Prostate gland (tissue), 2 donors: ENCODE measurements at regions not wholly inside any gene's neighbourhood (a gene's known extent, or its start where the extent isn't known, plus 50 kb on each side); places are given as distances from the start of the nearest gene placed in this dataset.
"Not testable (repeated sequence)": the region's sequence is repeated elsewhere in the genome, so short reads cannot be mapped to it uniquely, and the experiment has no call there.

Experiments
- DNase-seq: peaks from one replicate; pipeline ENCODE4 v3.0.0-alpha.2; 2019; ENCODE audit warnings: low spot score
- H3K27ac ChIP-seq, 2 donors: fragments of 200-600 bp; sonication (generic); 2 replicates each; pipeline ENCODE4 v1.5.1; 2017 to 2019
- H3K27me3 ChIP-seq: fragments of 200-600 bp; sonication (generic); replicated peaks from 2 replicates; pipeline ENCODE4 v1.5.1; 2019; ENCODE audit not compliant: insufficient read depth
- H3K36me3 ChIP-seq, 2 donors: fragments of 200-600 bp; sonication (generic); 1 replicate in 1 of 2; 2 replicates in 1 of 2; pipeline versions ENCODE4 v1.5.1 to v1.8.1; 2017 to 2019
- H3K4me1 ChIP-seq: fragments of 200-600 bp; sonication (generic); replicated peaks from 2 replicates; pipeline ENCODE4 v1.5.1; 2019
- H3K4me3 ChIP-seq, 2 donors: fragments of 200-600 bp; sonication (generic); 2 replicates each; pipeline ENCODE4 v1.5.1; 2017 to 2019
- H3K9me3 ChIP-seq: fragments of 200-600 bp; sonication (generic); 2 replicates; pipeline ENCODE4 v1.5.1; 2017
- CTCF ChIP-seq, 4 experiments: fragments of 200-600 bp in 2 of 4; fragments of 450-650 bp in 2 of 4; sonication (generic) in 2 of 4; IDR thresholded peaks; 1 replicate in 3 of 4; 2 replicates in 1 of 4; pipeline ENCODE4 v1.5.1; 2016 to 2019; ENCODE audit warnings: antibody characterized with exemption in 4 of 4, mild to moderate bottlenecking in 2 of 4, moderate library complexity in 2 of 4
- POLR2A ChIP-seq: fragments of 450-650 bp; IDR thresholded peaks from one replicate; pipeline ENCODE4 v1.6.1; 2016; ENCODE audit warnings: antibody characterized with exemption, mild to moderate bottlenecking
- POLR2AphosphoS5 ChIP-seq: sonication (generic); formaldehyde crosslinking; IDR thresholded peaks from one replicate; pipeline ENCODE4 v1.6.1; 2017; ENCODE audit warnings: antibody characterized with exemption
- WGBS: methylation state at CpG from one replicate; pipeline ENCODE4 v1.1.5; 2018; 5-methylcytosine and 5-hydroxymethylcytosine counted together
- intact Hi-C: fragments of 100-400 bp; cut with DNase I; formaldehyde crosslinking; loops from one replicate; pipeline ENCODE4 v1.14.2; 2022

DNA sequence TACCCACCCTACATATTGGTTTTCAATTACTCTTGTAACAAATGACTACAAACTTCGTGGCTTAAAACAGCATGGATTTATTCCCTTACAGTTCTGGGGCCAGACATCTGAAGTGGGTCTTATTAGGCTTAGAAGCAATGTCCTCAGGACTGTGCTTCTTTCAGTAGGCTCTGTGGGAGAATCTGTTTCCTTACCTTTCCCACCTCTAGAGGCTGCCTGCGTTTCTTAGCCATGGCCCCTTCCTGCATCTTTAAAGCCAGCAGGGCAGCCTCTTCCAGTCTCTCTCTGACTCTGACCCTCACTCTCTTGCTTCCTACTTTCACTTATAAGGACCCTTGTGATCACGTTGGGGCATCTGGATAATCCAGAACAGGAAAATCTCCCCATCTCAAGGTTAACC lies 252.5 kb upstream of the PGRMC2 start:
- WGBS = 73% methylated on average over 3 of the region's 3 CpGs
- no peak overlapping the region for H3K4me3 ChIP-seq
- no peaks in the 10 kb centered on the region for H3K36me3 ChIP-seq
- intact Hi-C loops = no loop called here
- no peaks in the 10 kb centered on the region for H3K27me3 ChIP-seq
- H3K4me1 ChIP-seq = no peaks in the 10 kb centered on the region
- no peaks in the 10 kb centered on the region for H3K9me3 ChIP-seq
- no peak overlapping the region for H3K27ac ChIP-seq
- DNase-seq = no peak
- TF ChIP-seq POLR2A (no peak), POLR2AphosphoS5 (no peak), CTCF (IDR thresholded peaks at IDR 0.05) (no peak)

GRCh38 chr4:128538111-128538882 lies 250.7 kb upstream of the PGRMC2 start:
- WGBS = 92% methylated on average over 13 of the region's 13 CpGs
- no peak overlapping the region for H3K27ac ChIP-seq
- no peaks in the 10 kb centered on the region for H3K27me3 ChIP-seq
- no peak overlapping the region for H3K4me3 ChIP-seq
- TF ChIP-seq POLR2A (no peak), POLR2AphosphoS5 (no peak), CTCF (IDR thresholded peaks at IDR 0.05) (no peak)
- DNase-seq = no peak
- H3K36me3 ChIP-seq = no peaks in the 10 kb centered on the region
- no peaks in the 10 kb centered on the region for H3K9me3 ChIP-seq
- intact Hi-C loops = no loop called here
- no peaks in the 10 kb centered on the region for H3K4me1 ChIP-seq

DNA sequence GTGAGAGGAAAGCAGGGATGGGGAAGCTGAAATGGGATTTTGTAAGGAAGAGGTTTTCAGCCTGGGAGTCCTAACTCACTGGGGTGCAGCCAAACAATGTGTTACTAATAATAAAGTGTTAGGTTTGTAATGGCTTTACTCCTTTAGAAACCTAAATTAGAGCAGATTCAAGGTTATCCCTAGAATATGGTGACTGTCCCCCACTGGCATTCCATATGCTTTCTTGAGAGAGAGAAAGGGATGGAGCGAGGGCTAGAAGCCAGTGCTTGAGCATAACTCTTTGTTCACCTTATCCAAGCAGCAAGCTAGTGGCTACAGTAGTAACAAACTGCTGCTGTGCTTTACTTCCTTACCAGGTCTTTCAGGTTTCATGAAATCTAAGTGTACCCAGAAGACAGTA lies 249.1 kb upstream of the PGRMC2 start:
- H3K27me3 ChIP-seq = no peaks in the 10 kb centered on the region
- H3K4me1 ChIP-seq = no peaks in the 10 kb centered on the region
- intact Hi-C loops = no loop called here
- no peaks in the 10 kb centered on the region for H3K36me3 ChIP-seq
- no peak overlapping the region for H3K27ac ChIP-seq
- 89% methylated on average over 1 of the region's 1 CpG for WGBS
- no peak for TF ChIP-seq CTCF (IDR thresholded peaks at IDR 0.05)
- no peak for TF ChIP-seq POLR2A
- TF ChIP-seq POLR2AphosphoS5 = no peak
- H3K4me3 ChIP-seq = no peak overlapping the region
- H3K9me3 ChIP-seq = no peaks in the 10 kb centered on the region
- no peak for DNase-seq

- H3K36me3 ChIP-seq, H3K4me1 ChIP-seq, H3K27ac ChIP-seq: not testable (repeated sequence)
Measured at GRCh38 chr4:128535510-128535909, 247.9 kb upstream of the PGRMC2 start.

DNA sequence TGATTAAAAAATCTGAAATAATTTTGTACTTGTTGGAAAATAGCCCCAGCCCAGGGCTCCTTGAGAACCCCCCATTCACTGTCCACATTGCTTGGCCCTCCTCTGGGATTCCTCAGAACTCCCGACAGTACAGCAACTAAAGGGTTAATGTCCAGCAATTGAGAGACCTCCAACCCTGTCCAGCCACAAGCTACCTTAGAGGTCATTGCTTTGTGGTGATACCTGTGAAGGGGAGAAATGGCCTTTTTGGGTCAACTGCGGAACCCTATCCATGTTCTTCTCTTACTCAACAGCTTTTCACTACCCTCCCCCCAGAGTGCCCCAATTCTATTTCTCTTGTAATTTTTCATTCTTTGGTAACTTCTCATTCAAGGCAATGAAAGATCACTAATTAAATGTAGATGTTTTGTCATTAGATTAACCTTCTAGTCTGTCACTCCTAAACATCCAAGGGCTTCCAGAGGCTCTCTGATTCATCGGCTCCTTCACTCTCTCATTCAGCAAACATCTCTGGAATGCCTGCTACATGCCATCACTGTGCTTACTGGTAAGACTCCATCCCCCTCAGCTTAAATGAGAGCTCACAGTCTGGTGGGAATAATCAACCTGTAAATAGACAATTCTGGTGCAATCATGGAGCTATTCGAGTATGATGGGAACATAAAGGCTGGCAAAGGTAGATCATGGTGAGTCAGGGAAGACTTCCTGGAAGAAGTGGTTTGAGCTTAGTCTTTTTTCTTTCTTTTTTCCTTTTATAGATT lies 241.4 kb upstream of the PGRMC2 start:
- H3K4me1 ChIP-seq = peaks cover 11% of the 10 kb centered on the region
- no peaks in the 10 kb centered on the region for H3K36me3 ChIP-seq
- no peak for TF ChIP-seq CTCF (IDR thresholded peaks at IDR 0.05)
- TF ChIP-seq POLR2AphosphoS5 = no peak
- no peak for TF ChIP-seq POLR2A
- H3K4me3 ChIP-seq = no peak overlapping the region
- H3K9me3 ChIP-seq = no peaks in the 10 kb centered on the region
- no peak for DNase-seq
- H3K27ac ChIP-seq = peak overlapping the region; percentile 23 to 39
- intact Hi-C loops = no loop called here
- 62% methylated on average over 4 of the region's 4 CpGs for WGBS
- no peaks in the 10 kb centered on the region for H3K27me3 ChIP-seq

More at GRCh38 chr4:128535510-128535909, 247.9 kb upstream of the PGRMC2 start:
- H3K27me3 ChIP-seq, H3K9me3 ChIP-seq, DNase-seq, intact Hi-C loops, H3K4me3 ChIP-seq: not testable (repeated sequence)
- 53% methylated on average over 4 of the region's 4 CpGs for WGBS
